ENCODE measurements at regions not wholly inside any gene's neighbourhood (a gene's known extent, or its start where the extent isn't known, plus 50 kb on each side); places are given as distances from the start of the nearest gene placed in this dataset.

GRCh38 chr5:45089870-45090269 lies 281.1 kb downstream of the MRPS30 start:
- Histone ChIP-seq H3K27ac (ENCODE audit: extremely low read length, insufficient read depth, low read length) (no peak overlapping the region), H3K9ac (ENCODE audit: insufficient read depth, low read depth, low read length) (no peak overlapping the region), H2AFZ (ENCODE audit: low read length) (no peak overlapping the region), H3K4me2 (ENCODE audit: low read depth, low read length) (no peak overlapping the region), H3K27me3 (ENCODE audit: control insufficient read depth in 1 of 2, insufficient read depth in 2 of 2, low read length in 2 of 2) (no peaks in the 10 kb centered on the region), H3K79me2 (ENCODE audit: insufficient read depth, low read length) (no peaks in the 10 kb centered on the region), H3K36me3 (replicated peaks in 1 of 2; ENCODE audit: control insufficient read depth in 1 of 2, insufficient read depth in 2 of 2, low read length in 2 of 2) (no peaks in the 10 kb centered on the region), H3K9me3 (ENCODE audit: low read length) (peaks cover 36% of the 10 kb centered on the region), H3K4me1 (ENCODE audit: insufficient read depth, low read length) (no peaks in the 10 kb centered on the region), H4K20me1 (ENCODE audit: insufficient read depth, low read length) (no peaks in the 10 kb centered on the region), H3K4me3 (replicated peaks in 1 of 3; ENCODE audit: insufficient read depth in 1 of 3, low read depth in 2 of 3, low read length in 3 of 3) (no peak overlapping the region)
- FAIRE-seq: no peak
- no TSS peak for BruUV-seq (replicated peaks)
- no peak for DNase-seq (ENCODE audit: low spot score)
- TF ChIP-seq FOXC1 (CRISPR knock-in tag; IDR thresholded peaks at IDR 0.05; ENCODE audit: borderline replicate concordance) (no peak), ZNF451 (CRISPR knock-in tag; IDR thresholded peaks at IDR 0.05) (no peak), MXI1 (IDR thresholded peaks at IDR 0.05; ENCODE audit: borderline replicate concordance, low read depth, low read length) (no peak), ZNF432 (CRISPR knock-in tag; IDR thresholded peaks at IDR 0.05; ENCODE audit: borderline replicate concordance) (no peak), CCAR2 (optimal IDR thresholded peaks at IDR 0.05; ENCODE audit: low read depth, low read length) (no peak), SOX13 (IDR thresholded peaks at IDR 0.05) (no peak), SOX13 (CRISPR knock-in tag; conservative IDR thresholded peaks at IDR 0.05 in 1 of 2, IDR thresholded peaks at IDR 0.05 in 1 of 2) (no peak), GATA4 (IDR thresholded peaks at IDR 0.05; ENCODE audit: borderline replicate concordance, low read depth) (no peak), ZNF501 (CRISPR knock-in tag; IDR thresholded peaks at IDR 0.05) (no peak), ZBTB21 (CRISPR knock-in tag; IDR thresholded peaks at IDR 0.05) (no peak), HOXA3 (CRISPR knock-in tag; IDR thresholded peaks at IDR 0.05) (no peak), ZNF343 (CRISPR knock-in tag; IDR thresholded peaks at IDR 0.05) (no peak)
- TF ChIP-seq, protein P1, sequence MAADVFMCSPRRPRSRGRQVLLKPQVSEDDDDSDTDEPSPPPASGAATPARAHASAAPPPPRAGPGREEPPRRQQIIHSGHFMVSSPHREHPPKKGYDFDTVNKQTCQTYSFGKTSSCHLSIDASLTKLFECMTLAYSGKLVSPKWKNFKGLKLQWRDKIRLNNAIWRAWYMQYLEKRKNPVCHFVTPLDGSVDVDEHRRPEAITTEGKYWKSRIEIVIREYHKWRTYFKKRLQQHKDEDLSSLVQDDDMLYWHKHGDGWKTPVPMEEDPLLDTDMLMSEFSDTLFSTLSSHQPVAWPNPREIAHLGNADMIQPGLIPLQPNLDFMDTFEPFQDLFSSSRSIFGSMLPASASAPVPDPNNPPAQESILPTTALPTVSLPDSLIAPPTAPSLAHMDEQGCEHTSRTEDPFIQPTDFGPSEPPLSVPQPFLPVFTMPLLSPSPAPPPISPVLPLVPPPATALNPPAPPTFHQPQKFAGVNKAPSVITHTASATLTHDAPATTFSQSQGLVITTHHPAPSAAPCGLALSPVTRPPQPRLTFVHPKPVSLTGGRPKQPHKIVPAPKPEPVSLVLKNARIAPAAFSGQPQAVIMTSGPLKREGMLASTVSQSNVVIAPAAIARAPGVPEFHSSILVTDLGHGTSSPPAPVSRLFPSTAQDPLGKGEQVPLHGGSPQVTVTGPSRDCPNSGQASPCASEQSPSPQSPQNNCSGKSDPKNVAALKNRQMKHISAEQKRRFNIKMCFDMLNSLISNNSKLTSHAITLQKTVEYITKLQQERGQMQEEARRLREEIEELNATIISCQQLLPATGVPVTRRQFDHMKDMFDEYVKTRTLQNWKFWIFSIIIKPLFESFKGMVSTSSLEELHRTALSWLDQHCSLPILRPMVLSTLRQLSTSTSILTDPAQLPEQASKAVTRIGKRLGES (CRISPR knock-in tag; IDR thresholded peaks at IDR 0.05; ENCODE audit: borderline replicate concordance): no peak
- TF ChIP-seq, protein P2, sequence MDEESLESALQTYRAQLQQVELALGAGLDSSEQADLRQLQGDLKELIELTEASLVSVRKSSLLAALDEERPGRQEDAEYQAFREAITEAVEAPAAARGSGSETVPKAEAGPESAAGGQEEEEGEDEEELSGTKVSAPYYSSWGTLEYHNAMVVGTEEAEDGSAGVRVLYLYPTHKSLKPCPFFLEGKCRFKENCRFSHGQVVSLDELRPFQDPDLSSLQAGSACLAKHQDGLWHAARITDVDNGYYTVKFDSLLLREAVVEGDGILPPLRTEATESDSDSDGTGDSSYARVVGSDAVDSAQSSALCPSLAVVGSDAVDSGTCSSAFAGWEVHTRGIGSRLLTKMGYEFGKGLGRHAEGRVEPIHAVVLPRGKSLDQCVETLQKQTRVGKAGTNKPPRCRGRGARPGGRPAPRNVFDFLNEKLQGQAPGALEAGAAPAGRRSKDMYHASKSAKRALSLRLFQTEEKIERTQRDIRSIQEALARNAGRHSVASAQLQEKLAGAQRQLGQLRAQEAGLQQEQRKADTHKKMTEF (CRISPR knock-in tag; IDR thresholded peaks at IDR 0.05): no peak
- CTCF ChIA-PET (ENCODE audit: low intra/inter-chr PET ratio, low total read pairs): no interaction called here
- in situ Hi-C loops (cut with HindIII; ENCODE audit: extremely low pct_ligation_motif_present, low pct_unique_long_range_greater_than_20kb) (no loop called here), intact Hi-C loops (cut with micrococcal nuclease; ENCODE audit: unreplicated experiment) (no loop called here)
- POLR2A ChIA-PET: no interaction called here
- WGBS (ENCODE audit: low lambda C conversion rate): 6% methylated on average over 1 of the region's 1 CpG
- ATAC-seq: no peak
